ENCODE measurements at regions not wholly inside any gene's neighbourhood (a gene's known extent, or its start where the extent isn't known, plus 50 kb on each side); places are given as distances from the start of the nearest gene placed in this dataset.

GRCh38 chr10:108424656-108425055 lies 1260.2 kb upstream of the SORCS1 start:
- H3K27ac Mint-ChIP-seq: no peak overlapping the region
- no peaks in the 10 kb centered on the region for H3K36me3 Mint-ChIP-seq (ENCODE audit: low read depth)
- Histone ChIP-seq H2AFZ (no peak overlapping the region), H3F3A (replicated peaks; ENCODE audit: low read depth) (no peaks in the 10 kb centered on the region), H3K4me3 (no peak overlapping the region), H3K36me3 (ENCODE audit: insufficient read depth) (no peaks in the 10 kb centered on the region), H3K79me2 (replicated peaks; ENCODE audit: insufficient read depth) (no peaks in the 10 kb centered on the region), H3K27ac (ENCODE audit: low read depth) (no peak overlapping the region), H3K27me3 (ENCODE audit: insufficient read depth) (no peaks in the 10 kb centered on the region), H3K9me2 (ENCODE audit: insufficient read depth) (no peaks in the 10 kb centered on the region), H3K4me1 (ENCODE audit: insufficient read depth) (no peaks in the 10 kb centered on the region), H4K20me1 (replicated peaks; ENCODE audit: insufficient read depth) (no peaks in the 10 kb centered on the region), H3K4me2 (no peak overlapping the region)
- ATAC-seq: no peak
- no peak overlapping the region for H3K4me3 Mint-ChIP-seq
- no peaks in the 10 kb centered on the region for H3K4me1 Mint-ChIP-seq
- no peak for DNase-seq (ENCODE audit: low spot score)
- no peak for TF ChIP-seq CTCF (conservative IDR thresholded peaks at IDR 0.05; ENCODE audit: low read depth in 2 of 2)
- no peak for TF ChIP-seq EZH2phosphoT487 (IDR thresholded peaks at IDR 0.05; ENCODE audit: unreplicated experiment)
- no peak for TF ChIP-seq POLR2AphosphoS5 (IDR thresholded peaks at IDR 0.05; ENCODE audit: low read depth)
- no peak for TF ChIP-seq JUNB (IDR thresholded peaks at IDR 0.05; ENCODE audit: unreplicated experiment)
- no peaks in the 10 kb centered on the region for H3K27me3 Mint-ChIP-seq (ENCODE audit: insufficient read depth, low read depth, poor library complexity)
- H3K9me3 Mint-ChIP-seq: no peaks in the 10 kb centered on the region

- H3F3A ChIP-seq (replicated peaks; ENCODE audit: low read depth): no peaks in the 10 kb centered on the region
- no peaks in the 10 kb centered on the region for H3K4me1 ChIP-seq (ENCODE audit: insufficient read depth)
- no peak overlapping the region for H3K4me3 ChIP-seq
- H3K27me3 ChIP-seq (ENCODE audit: insufficient read depth): no peaks in the 10 kb centered on the region
- Mint-ChIP-seq H3K4me3 (no peak overlapping the region), H3K9me3 (no peaks in the 10 kb centered on the region), H3K4me1 (no peaks in the 10 kb centered on the region), H3K27ac (no peak overlapping the region), H3K27me3 (ENCODE audit: insufficient read depth, low read depth, poor library complexity) (no peaks in the 10 kb centered on the region), H3K36me3 (ENCODE audit: low read depth) (no peaks in the 10 kb centered on the region)
- H3K4me2 ChIP-seq: no peak overlapping the region
- ATAC-seq (no peak), DNase-seq (ENCODE audit: low spot score) (no peak)
- TF ChIP-seq CREB1 (CRISPR knock-in tag; IDR thresholded peaks at IDR 0.05; ENCODE audit: low read depth): no peak
- TF ChIP-seq POLR2AphosphoS5 (IDR thresholded peaks at IDR 0.05; ENCODE audit: low read depth): no peak
- no peak for TF ChIP-seq EZH2 (IDR thresholded peaks at IDR 0.05; ENCODE audit: low read depth, unreplicated experiment)
- TF ChIP-seq REST (IDR thresholded peaks at IDR 0.05; ENCODE audit: unreplicated experiment): no peak
- no peak for TF ChIP-seq ZNF114 (CRISPR knock-in tag; IDR thresholded peaks at IDR 0.05)
- TF ChIP-seq CTCF (conservative IDR thresholded peaks at IDR 0.05; ENCODE audit: low read depth in 2 of 2): no peak
- TF ChIP-seq JUNB (IDR thresholded peaks at IDR 0.05; ENCODE audit: unreplicated experiment): no peak
- no peak overlapping the region for H2AFZ ChIP-seq
- H3K9me2 ChIP-seq (ENCODE audit: insufficient read depth): no peaks in the 10 kb centered on the region
- no peaks in the 10 kb centered on the region for H4K20me1 ChIP-seq (replicated peaks; ENCODE audit: insufficient read depth)
- no peaks in the 10 kb centered on the region for H3K79me2 ChIP-seq (replicated peaks; ENCODE audit: insufficient read depth)
- H3K27ac ChIP-seq (ENCODE audit: low read depth): no peak overlapping the region
- no peaks in the 10 kb centered on the region for H3K36me3 ChIP-seq (ENCODE audit: insufficient read depth)
Measured at GRCh38 chr10:108422286-108422685, 1257.8 kb upstream of the SORCS1 start.

Measured in GM23338 (cell line).